Progenitor cell of endocrine pancreas (in vitro differentiated cells): ENCODE measurements at regions not wholly inside any gene's neighbourhood (a gene's known extent, or its start where the extent isn't known, plus 50 kb on each side); places are given as distances from the start of the nearest gene placed in this dataset.

Experiments
- DNase-seq: peaks from one replicate; pipeline ENCODE4 v3.0.0; 2021; ENCODE audit warnings: low spot score; ENCODE audit not compliant: unreplicated experiment
- H3K27ac Mint-ChIP-seq: 2 replicates; pipeline ENCODE4 v1.8.0; 2021; ENCODE audit warnings: mild to moderate bottlenecking, moderate library complexity, mixed read lengths
- H3K27me3 Mint-ChIP-seq: 2 replicates; pipeline ENCODE4 v1.8.0; 2021; ENCODE audit warnings: mixed read lengths
- H3K36me3 Mint-ChIP-seq: 2 replicates; pipeline ENCODE4 v1.8.0; 2022; ENCODE audit warnings: mixed read lengths; ENCODE audit not compliant: insufficient read depth
- H3K4me1 Mint-ChIP-seq: 2 replicates; pipeline ENCODE4 v1.8.0; 2021; ENCODE audit warnings: low read depth, mixed read lengths
- H3K4me3 Mint-ChIP-seq: 2 replicates; pipeline ENCODE4 v1.8.0; 2021; ENCODE audit warnings: low read depth, mild to moderate bottlenecking, moderate library complexity, mixed read lengths
- H3K9me3 Mint-ChIP-seq: 2 replicates; pipeline ENCODE4 v1.8.0; 2021; ENCODE audit warnings: low read depth, mixed read lengths
- CTCF ChIP-seq: fragments of 200-600 bp; sonication (generic); IDR thresholded peaks from one replicate; pipeline ENCODE4 v1.5.0; 2021; ENCODE audit warnings: antibody characterized with exemption, mild to moderate bottlenecking; ENCODE audit not compliant: unreplicated experiment

- H3K4me1 Mint-ChIP-seq, result peaks cover 11% of the 10 kb centered on the region
- no peaks in the 10 kb centered on the region for H3K27me3 Mint-ChIP-seq
- no peaks in the 10 kb centered on the region for H3K9me3 Mint-ChIP-seq
These were observed 196.0 kb downstream of the MYLK4 start for GRCh38 chr6:2554651-2555260.

GRCh38 chr6:2552526-2553154 is 198.1 kb downstream of the MYLK4 start:
- Mint-ChIP-seq H3K4me3 (no peak overlapping the region), H3K27me3 (no peaks in the 10 kb centered on the region), H3K9me3 (peaks cover 5% of the 10 kb centered on the region), H3K36me3 (no peaks in the 10 kb centered on the region), H3K4me1 (no peaks in the 10 kb centered on the region), H3K27ac (no peak overlapping the region)
- no peak for TF ChIP-seq CTCF
- no peak for DNase-seq

More at GRCh38 chr6:2554651-2555260, 196.0 kb downstream of the MYLK4 start:
- TF ChIP-seq CTCF, result no peak
- H3K27ac Mint-ChIP-seq, result no peak overlapping the region
- no peak overlapping the region for H3K4me3 Mint-ChIP-seq
- H3K36me3 Mint-ChIP-seq, result no peaks in the 10 kb centered on the region
- no peak for DNase-seq

- Mint-ChIP-seq H3K27me3 (no peaks in the 10 kb centered on the region), H3K4me1 (no peaks in the 10 kb centered on the region), H3K36me3 (no peaks in the 10 kb centered on the region), H3K4me3 (no peak overlapping the region), H3K27ac (no peak overlapping the region), H3K9me3 (peaks cover 5% of the 10 kb centered on the region)
- no peak for DNase-seq
- TF ChIP-seq CTCF, result no peak
These were observed 199.0 kb downstream of the MYLK4 start for GRCh38 chr6:2551705-2552104.

- Mint-ChIP-seq H3K27me3 (no peaks in the 10 kb centered on the region), H3K4me3 (no peak overlapping the region)
These were observed 200.5 kb downstream of the MYLK4 start for GRCh38 chr6:2550247-2550646.

GRCh38 chr6:2549834-2550233 is 200.9 kb downstream of the MYLK4 start:
- peaks cover 5% of the 10 kb centered on the region for H3K9me3 Mint-ChIP-seq
- no peak for DNase-seq
- no peak overlapping the region for H3K27ac Mint-ChIP-seq
- no peak for TF ChIP-seq CTCF
- no peaks in the 10 kb centered on the region for H3K4me1 Mint-ChIP-seq
- H3K36me3 Mint-ChIP-seq, result no peaks in the 10 kb centered on the region
- H3K4me3 Mint-ChIP-seq, result no peak overlapping the region
- no peaks in the 10 kb centered on the region for H3K27me3 Mint-ChIP-seq

More at GRCh38 chr6:2550247-2550646, 200.5 kb downstream of the MYLK4 start:
- peaks cover 5% of the 10 kb centered on the region for H3K9me3 Mint-ChIP-seq
- H3K27ac Mint-ChIP-seq, result no peak overlapping the region
- DNase-seq, result no peak
- no peaks in the 10 kb centered on the region for H3K4me1 Mint-ChIP-seq
- TF ChIP-seq CTCF, result no peak
- H3K36me3 Mint-ChIP-seq, result no peaks in the 10 kb centered on the region
